GM12864 (cell line): ENCODE measurements at regions not wholly inside any gene's neighbourhood (a gene's known extent, or its start where the extent isn't known, plus 50 kb on each side); places are given as distances from the start of the nearest gene placed in this dataset.
"Not testable (repeated sequence)": the region's sequence is repeated elsewhere in the genome, so short reads cannot be mapped to it uniquely, and the experiment has no call there.

ENCODE experiments used
- DNase-seq: peaks from one replicate; pipeline ENCODE4 v3.0.0-alpha.2; 2011; ENCODE audit warnings: low read depth
- H3K4me3 ChIP-seq: 2 replicates; pipeline ENCODE4 v1.5.1; 2011; ENCODE audit warnings: mild to moderate bottlenecking, low read depth, low read length, control low read depth
- CTCF ChIP-seq: IDR thresholded peaks from 2 replicates; pipeline ENCODE4 v1.5.1; 2011; ENCODE audit warnings: low read depth, mild to moderate bottlenecking, moderate library complexity, low read length, control low read depth, inconsistent platforms; ENCODE audit errors: missing control alignments

- DNase-seq = no peak
- TF ChIP-seq CTCF = no peak
These were observed 84.2 kb upstream of the GOLGA6L4 start for GRCh38 chr15:84151205-84151931.

DNA sequence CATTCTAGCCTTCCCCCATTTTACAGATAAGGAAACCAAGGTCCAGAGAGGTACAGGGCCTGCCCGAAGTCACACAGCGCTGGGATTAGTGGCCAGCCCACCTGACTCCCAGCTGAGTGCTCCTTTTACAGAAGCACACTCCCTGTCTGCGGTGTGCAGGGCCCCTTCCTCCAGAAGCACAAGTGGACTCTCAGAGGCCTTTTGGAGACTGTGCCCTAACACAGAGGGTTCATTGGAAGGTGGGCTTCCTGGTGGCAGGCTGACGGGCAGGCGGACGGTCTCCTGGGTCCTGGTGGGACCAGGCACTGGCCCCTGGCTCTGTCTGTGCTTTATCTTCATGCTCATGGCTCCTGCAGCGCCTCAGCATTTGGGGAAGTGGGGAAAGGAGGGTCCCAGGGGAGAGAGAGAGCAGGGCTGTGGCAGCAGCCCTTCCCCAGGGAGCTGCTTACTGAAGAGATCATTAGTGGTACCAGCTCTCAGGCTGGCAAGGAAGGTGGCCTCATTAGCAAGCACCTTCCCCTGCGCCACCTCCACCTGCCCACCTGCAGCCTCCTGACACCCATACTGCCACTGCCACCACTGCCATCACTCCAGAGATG is 83.1 kb upstream of the GOLGA6L4 start:
- DNase-seq, H3K4me3 ChIP-seq: not testable (repeated sequence)

More at GRCh38 chr15:84151205-84151931, 84.2 kb upstream of the GOLGA6L4 start:
- H3K4me3 ChIP-seq = no peak overlapping the region

GRCh38 chr15:84153655-84154140 is 81.9 kb upstream of the GOLGA6L4 start:
- H3K4me3 ChIP-seq, DNase-seq: not testable (repeated sequence)

GRCh38 chr15:84154314-84154713 is 81.3 kb upstream of the GOLGA6L4 start:
- not testable (repeated sequence) for H3K4me3 ChIP-seq, DNase-seq

- H3K4me3 ChIP-seq, DNase-seq: not testable (repeated sequence)
These were observed 80.8 kb upstream of the GOLGA6L4 start for GRCh38 chr15:84154787-84155186.

DNA sequence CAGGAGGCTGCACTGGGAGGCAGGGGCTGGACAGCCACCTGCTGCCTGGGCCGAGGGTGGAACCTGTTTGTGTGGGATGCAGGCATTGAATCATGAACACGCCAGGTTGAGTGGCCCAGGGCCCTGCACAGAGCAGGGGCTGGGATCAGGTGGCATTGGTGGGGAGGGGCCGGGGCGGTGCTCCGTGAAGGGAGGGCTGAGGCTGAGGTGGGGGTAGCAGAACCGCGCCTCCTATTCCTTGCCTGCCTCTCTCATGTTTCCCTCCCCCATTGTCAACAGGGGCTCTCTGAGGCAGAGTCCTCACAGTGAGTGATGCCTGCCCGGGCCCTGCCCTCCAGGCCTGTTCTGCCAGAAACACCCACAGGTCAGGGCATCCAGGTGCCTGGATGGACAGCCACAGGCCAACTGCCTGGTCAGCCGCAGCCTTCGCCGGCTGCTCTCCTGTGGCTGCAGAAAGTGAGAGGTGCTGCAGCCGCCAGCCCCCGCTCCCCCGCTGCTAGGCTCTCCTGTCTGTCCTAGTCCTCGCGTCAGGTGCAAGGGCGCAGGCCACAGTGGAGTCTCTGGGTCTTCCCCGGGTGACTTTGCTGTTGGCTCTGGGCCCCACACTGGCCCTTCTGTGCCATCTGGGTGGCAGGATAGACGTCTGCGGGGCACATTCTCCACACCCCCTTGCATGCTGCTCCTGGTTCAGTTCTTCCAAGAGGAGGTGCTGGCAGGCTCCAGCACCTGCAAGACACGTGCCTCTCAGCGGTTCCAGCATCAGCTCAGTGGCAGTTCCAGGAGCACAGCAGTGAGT is 79.6 kb upstream of the GOLGA6L4 start:
- not testable (repeated sequence) for DNase-seq

GRCh38 chr15:84156588-84156840 is 79.1 kb upstream of the GOLGA6L4 start:
- not testable (repeated sequence) for DNase-seq, H3K4me3 ChIP-seq

More for the DNA sequence above, 79.6 kb upstream of the GOLGA6L4 start:
- not testable (repeated sequence) for H3K4me3 ChIP-seq

GRCh38 chr15:84157056-84157632 is 78.4 kb upstream of the GOLGA6L4 start:
- H3K4me3 ChIP-seq, DNase-seq: not testable (repeated sequence)

- H3K4me3 ChIP-seq, DNase-seq: not testable (repeated sequence)
These were observed 77.7 kb upstream of the GOLGA6L4 start for GRCh38 chr15:84157857-84158256.

DNA sequence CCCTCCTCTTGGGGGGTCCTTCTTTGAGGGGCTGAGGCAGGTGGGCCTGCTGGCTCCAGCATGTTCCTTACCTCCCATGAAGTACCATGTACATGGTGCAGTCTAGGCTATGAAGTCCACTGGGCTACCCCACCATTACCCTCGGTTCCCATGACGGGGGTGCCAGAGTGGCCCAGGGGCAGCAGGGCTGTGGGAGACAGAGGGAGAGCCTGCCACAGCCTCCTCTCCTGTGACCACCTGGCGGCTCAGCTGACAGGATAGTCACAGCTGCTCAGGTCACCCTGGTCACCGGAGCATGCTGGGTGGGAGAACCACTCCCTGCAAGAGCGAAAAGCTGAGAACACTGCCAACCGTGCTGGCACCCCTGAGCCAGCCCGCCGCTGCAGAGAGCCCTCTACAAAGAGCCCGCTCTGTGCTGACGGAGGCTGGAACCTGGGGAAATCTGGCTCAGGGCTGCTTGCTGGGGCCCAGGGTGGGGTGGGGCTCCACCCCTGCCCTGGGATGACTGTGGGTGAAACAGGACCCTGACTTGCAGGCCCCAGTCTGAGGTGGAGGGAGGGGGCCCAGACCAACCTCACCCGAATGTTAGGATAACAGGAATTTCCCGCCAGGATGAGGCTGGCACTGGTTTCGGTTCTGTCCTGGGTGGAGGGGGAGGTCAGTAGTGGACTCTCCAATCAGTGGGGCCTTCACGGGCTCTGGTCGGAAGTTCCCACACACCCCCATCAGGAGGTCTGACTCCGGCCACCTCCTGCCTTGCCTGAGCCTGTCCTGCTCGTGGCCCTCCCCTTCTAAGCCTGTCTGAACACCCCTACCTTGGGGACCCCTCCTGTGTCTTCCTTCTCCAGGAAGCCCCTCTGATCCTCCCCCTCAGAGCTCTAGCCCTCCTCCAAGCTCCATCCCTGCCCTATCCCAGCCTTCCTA is 76.0 kb upstream of the GOLGA6L4 start:
- not testable (repeated sequence) for DNase-seq, H3K4me3 ChIP-seq

- not testable (repeated sequence) for H3K4me3 ChIP-seq, DNase-seq
These were observed 70.9 kb upstream of the GOLGA6L4 start for GRCh38 chr15:84164423-84165292.

DNA sequence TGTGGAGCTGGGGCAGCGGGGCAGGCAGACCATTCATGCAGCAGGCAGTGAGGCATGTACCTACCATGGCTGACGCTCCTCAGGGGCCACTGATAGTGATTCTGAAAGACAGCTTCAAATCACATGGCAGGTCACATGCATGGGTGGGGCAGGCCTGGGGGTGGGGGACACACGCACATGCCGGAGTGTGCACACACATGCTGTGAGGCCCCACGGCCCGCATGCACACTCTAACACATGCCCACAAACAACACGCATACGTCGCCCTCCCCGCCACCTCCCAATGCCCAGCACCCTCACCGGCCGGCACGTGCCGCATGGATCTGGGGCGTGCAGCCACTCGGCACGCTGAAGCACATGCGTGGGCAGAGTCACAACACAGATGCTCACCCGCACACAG is 65.5 kb upstream of the GOLGA6L4 start:
- H3K4me3 ChIP-seq, DNase-seq: not testable (repeated sequence)

DNA sequence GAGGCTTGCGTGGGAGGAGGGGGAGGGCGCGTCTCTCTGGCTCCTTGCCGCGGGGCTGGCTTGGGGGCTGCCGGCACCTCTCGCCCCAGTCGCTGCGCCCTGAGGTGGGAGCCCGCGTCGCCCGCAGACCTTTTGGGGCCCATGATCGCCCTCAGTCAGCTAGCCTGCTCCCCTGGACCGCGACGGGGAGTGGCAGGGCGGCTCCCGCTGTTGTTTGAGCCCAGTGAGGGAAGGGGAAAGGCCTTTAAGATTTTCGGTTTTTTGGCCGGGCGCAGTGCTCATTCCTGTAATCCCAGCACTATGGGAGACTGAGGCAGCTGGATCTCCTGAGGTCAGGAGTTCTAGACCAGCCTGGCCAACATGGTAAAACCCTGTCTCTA is 62.4 kb upstream of the GOLGA6L4 start:
- H3K4me3 ChIP-seq, DNase-seq: not testable (repeated sequence)
